Fibroblast of pulmonary artery (primary cell): ENCODE measurements at regions not wholly inside any gene's neighbourhood (a gene's known extent, or its start where the extent isn't known, plus 50 kb on each side); places are given as distances from the start of the nearest gene placed in this dataset.

Experiments used
- DNase-seq: peaks from one replicate; pipeline ENCODE4 v3.0.0-alpha.2; 2010; ENCODE audit warnings: low read depth
- H3K4me3 ChIP-seq: replicated peaks from 2 replicates; pipeline ENCODE4 v1.5.1; 2011; ENCODE audit warnings: low read depth, mild to moderate bottlenecking, control low read depth, low read length, moderate library complexity
- CTCF ChIP-seq: IDR thresholded peaks from 2 replicates; pipeline ENCODE4 v1.5.1; 2011; ENCODE audit warnings: mild to moderate bottlenecking, control low read depth, low read length, inconsistent platforms; ENCODE audit errors: missing control alignments

- DNase-seq: no peak
- TF ChIP-seq CTCF: no peak
- H3K4me3 ChIP-seq: no peak overlapping the region
These were observed 95.4 kb upstream of the GUCA2B start for GRCh38 chr1:42057800-42058199.

GRCh38 chr1:42056460-42056859, 96.8 kb upstream of the GUCA2B start:
- no peak for TF ChIP-seq CTCF
- H3K4me3 ChIP-seq: no peak overlapping the region
- no peak for DNase-seq

- no peak for TF ChIP-seq CTCF
- H3K4me3 ChIP-seq: no peak overlapping the region
- no peak for DNase-seq
These were observed 98.1 kb upstream of the GUCA2B start for GRCh38 chr1:42055061-42055460.

- DNase-seq: no peak
- TF ChIP-seq CTCF: no peak
- no peak overlapping the region for H3K4me3 ChIP-seq
These were observed 101.0 kb upstream of the GUCA2B start for GRCh38 chr1:42052072-42052699.

- no peak overlapping the region for H3K4me3 ChIP-seq
- DNase-seq: no peak
- no peak for TF ChIP-seq CTCF
These were observed 105.7 kb upstream of the GUCA2B start for GRCh38 chr1:42047508-42047880.

- no peak for TF ChIP-seq CTCF
- peak; percentile 15 for DNase-seq
- H3K4me3 ChIP-seq: no peak overlapping the region
These were observed 106.3 kb upstream of the GUCA2B start for GRCh38 chr1:42046761-42047507.

- DNase-seq: no peak
- H3K4me3 ChIP-seq: no peak overlapping the region
- TF ChIP-seq CTCF: no peak
These were observed 108.9 kb upstream of the GUCA2B start for GRCh38 chr1:42044346-42044745.
